K562 (cell line): ENCODE measurements at regions not wholly inside any gene's neighbourhood (a gene's known extent, or its start where the extent isn't known, plus 50 kb on each side); places are given as distances from the start of the nearest gene placed in this dataset.

Experiments
- ATAC-seq: fragments of 200-7000 bp; cut with Tn5 transposase; 3 replicates; pipeline ENCODE4 v1.9.1; 2020; ENCODE audit warnings: moderate library complexity
- BruUV-seq: library from RNA; stranded (reverse); fragments of 400-500 nt; replicated peaks from 2 replicates; lab custom pipeline; 2021; lab: Mats Ljungman, UMichigan
- CTCF ChIA-PET: fragments of 300-600 bp; formaldehyde crosslinking; extraction: SDS; loops from one replicate; lab custom pipeline; 2021; ENCODE audit warnings: low intra/inter-chr PET ratio; lab: Yijun Ruan, JAX
- POLR2A ChIA-PET: fragments of 300-600, 350-650 bp; sonication (Branson Sonifier 250); formaldehyde crosslinking; extraction: SDS; loops from one replicate; lab custom pipeline; 2021; ENCODE audit warnings: antibody characterized with exemption, inconsistent platforms; lab: Yijun Ruan, JAX
- DNase-seq, 4 experiments: peaks; one replicate each; pipeline versions ENCODE4 v3.0.0 to v3.0.0-alpha.2; 2011 to 2018; ENCODE audit warnings: low spot score in 3 of 4, mixed read lengths in 3 of 4; ENCODE audit errors: extremely low read depth in 1 of 4
- FAIRE-seq: peaks from 2 replicates; lab custom pipeline; 2011; peaks lifted over from hg19 to GRCh38; lab: Jason Lieb, UNC
- H2AFZ ChIP-seq: 2 replicates; pipeline ENCODE4 v1.6.0; 2011; ENCODE audit warnings: low read depth, low read length, control low read depth, inconsistent platforms
- H3K27ac ChIP-seq: fragments of 200-600 bp; 3 replicates; pipeline ENCODE4 v1.8.0; 2011; ENCODE audit warnings: low read depth, mild to moderate bottlenecking, control low read depth, inconsistent platforms, low read length, moderate library complexity, mixed read lengths; ENCODE audit errors: extremely low read depth
- H3K27me3 ChIP-seq, 2 experiments: fragments of 300-600 bp in 1 of 2; 2 replicates in 1 of 2; 3 replicates in 1 of 2; pipeline versions ENCODE4 v1.6.0 to v1.8.0; 2011; ENCODE audit warnings: inconsistent platforms in 2 of 2, low read length in 2 of 2, mild to moderate bottlenecking in 1 of 2, mixed read lengths in 1 of 2, moderate library complexity in 1 of 2; ENCODE audit not compliant: control insufficient read depth in 2 of 2, insufficient read depth in 2 of 2
- H3K36me3 ChIP-seq: fragments of 300-600 bp; 3 replicates; pipeline ENCODE4 v1.8.0; 2011; ENCODE audit warnings: mild to moderate bottlenecking, low read length, inconsistent platforms; ENCODE audit not compliant: control insufficient read depth, insufficient read depth
- H3K4me1 ChIP-seq, 2 experiments: fragments of 200-600 bp in 1 of 2; replicated peaks in 1 of 2; 2 replicates in 1 of 2; 3 replicates in 1 of 2; pipeline versions ENCODE4 v1.5.1 to v1.8.0; 2011; ENCODE audit warnings: inconsistent platforms in 2 of 2, low read length in 2 of 2, mild to moderate bottlenecking in 1 of 2, mixed read lengths in 1 of 2, moderate library complexity in 1 of 2; ENCODE audit not compliant: control insufficient read depth in 2 of 2, insufficient read depth in 2 of 2
- H3K4me2 ChIP-seq: 2 replicates; pipeline ENCODE4 v1.6.1; 2011; ENCODE audit warnings: low read length, control low read depth, inconsistent platforms, mixed read lengths; ENCODE audit not compliant: insufficient read depth
- H3K4me3 ChIP-seq: fragments of 200-600 bp; sonication (generic), shearing (Covaris generic); 2 replicates; pipeline ENCODE4 v1.5.1; 2016; ENCODE audit warnings: control low read depth, inconsistent platforms
- H3K79me2 ChIP-seq: fragments of 200-600 bp; 3 replicates; pipeline ENCODE4 v1.8.0; 2011; ENCODE audit warnings: low read length, inconsistent platforms; ENCODE audit not compliant: control insufficient read depth, insufficient read depth
- H3K9ac ChIP-seq, 2 experiments: 2 replicates each; pipeline versions ENCODE4 v1.6.0 to v1.6.1; 2011; ENCODE audit warnings: low read depth in 2 of 2, low read length in 2 of 2, control low read depth in 1 of 2, inconsistent platforms in 1 of 2, mild to moderate bottlenecking in 1 of 2, mixed read lengths in 1 of 2; ENCODE audit not compliant: insufficient read depth in 1 of 2
- H3K9me1 ChIP-seq: one replicate; pipeline ENCODE4 v1.6.0; 2011; ENCODE audit warnings: inconsistent platforms, mild to moderate bottlenecking, low read length, moderate library complexity; ENCODE audit not compliant: control insufficient read depth, insufficient read depth
- H3K9me3 ChIP-seq: replicated peaks from 2 replicates; pipeline ENCODE4 v1.5.1; 2011; ENCODE audit warnings: low read depth, low read length, inconsistent platforms; ENCODE audit not compliant: control insufficient read depth, insufficient read depth
- H4K20me1 ChIP-seq: replicated peaks from 2 replicates; pipeline ENCODE4 v1.6.1; 2011; ENCODE audit warnings: low read length, inconsistent platforms, mixed read lengths; ENCODE audit not compliant: control insufficient read depth, insufficient read depth
- BRCA1 ChIP-seq, 2 experiments: fragments of 450-650 bp in 1 of 2; sonication (generic) in 1 of 2; formaldehyde crosslinking in 1 of 2; IDR thresholded peaks; 2 replicates each; pipeline versions ENCODE4 v1.5.0 to v1.6.1; 2017 to 2020; ENCODE audit warnings: mild to moderate bottlenecking in 1 of 2, missing genetic modification reagents in 1 of 2
- CHD7 ChIP-seq: fragments of 200-600 bp; sonication (generic); IDR thresholded peaks from one replicate; pipeline ENCODE4 v1.6.1; 2012; ENCODE audit warnings: mild to moderate bottlenecking, low read depth, low read length, inconsistent platforms
- GTF2B ChIP-seq: IDR thresholded peaks from 2 replicates; pipeline ENCODE4 v1.6.1; 2011; ENCODE audit not compliant: insufficient read length; ENCODE audit errors: extremely low read depth
- MCM2 ChIP-seq: fragments of 450-650 bp; IDR thresholded peaks from 2 replicates; pipeline ENCODE4 v1.6.1; 2017; ENCODE audit warnings: low read depth, mild to moderate bottlenecking
- NR3C1 ChIP-seq: sonication (generic); formaldehyde crosslinking; IDR thresholded peaks from 2 replicates; pipeline ENCODE4 v1.8.1; 2022; ENCODE audit warnings: missing genetic modification reagents
- SPI1 ChIP-seq: IDR thresholded peaks from 2 replicates; pipeline ENCODE4 v1.6.1; 2011; ENCODE audit warnings: low read depth, low read length, control low read depth, borderline replicate concordance
- WGBS: fragments of 100-300 bp; shearing (Covaris generic); methylation state at CpG from one replicate; pipeline ENCODE4 v1.1.6; 2016; ENCODE audit warnings: low coverage, mixed read lengths; ENCODE audit not compliant: insufficient coverage; ENCODE audit errors: missing lambda C conversion rate; 5-methylcytosine and 5-hydroxymethylcytosine counted together
- in situ Hi-C: fragments of 300-500 bp; cut with MboI; formaldehyde crosslinking; loops from 4 replicates; pipeline ENCODE4 v1.15.0; 2018; ENCODE audit warnings: inconsistent platforms, mixed read lengths
- intact Hi-C: fragments of 100-400 bp; cut with micrococcal nuclease; formaldehyde crosslinking; loops from 2 replicates; pipeline ENCODE4 v1.14.2; 2022

- TF ChIP-seq BRCA1 (IDR thresholded peaks at IDR 0.05) (no peak), BRCA1 (CRISPR knock-in tag; IDR thresholded peaks at IDR 0.05) (no peak), MCM2 (no peak), GTF2B (no peak), NR3C1 (CRISPR knock-in tag) (no peak)
- TF ChIP-seq, all 486 proteins: peak for 0
These were observed 1014.8 kb downstream of the PCDH7 start (continued) for GRCh38 chr4:31735004-31735403.

GRCh38 chr4:31737419-31737818 lies 1017.2 kb downstream of the PCDH7 start:
- TF ChIP-seq CHD7 (no peak), SPI1 (peak; percentile 46; the same call in 1 of the 2 replicates)
- TF ChIP-seq, all 486 proteins: peak for 1
- Histone ChIP-seq H3K79me2 (no peaks in the 10 kb centered on the region), H3K9ac (no peak overlapping the region), H3K36me3 (no peaks in the 10 kb centered on the region), H3K27ac (no peak overlapping the region), H2AFZ (no peak overlapping the region), H3K9me3 (no peaks in the 10 kb centered on the region), H3K4me2 (no peak overlapping the region), H3K4me3 (no peak overlapping the region), H3K27me3 (no peaks in the 10 kb centered on the region), H3K4me1 (no peaks in the 10 kb centered on the region), H4K20me1 (no peaks in the 10 kb centered on the region), H3K9me1 (no peaks in the 10 kb centered on the region)
- 2% methylated on average over 3 of the region's 3 CpGs for WGBS
- CTCF ChIA-PET: no interaction called here
- POLR2A ChIA-PET: no interaction called here
- in situ Hi-C loops: no loop called here
- ATAC-seq: no peak
- FAIRE-seq: no peak
- intact Hi-C loops: no loop called here
- BruUV-seq: no TSS peak
- no peak for DNase-seq
